BE2C (cell line): ENCODE measurements at regions not wholly inside any gene's neighbourhood (a gene's known extent, or its start where the extent isn't known, plus 50 kb on each side); places are given as distances from the start of the nearest gene placed in this dataset.

Experiments
- DNase-seq: peaks from one replicate; pipeline ENCODE4 v3.0.0-alpha.2; 2020
- H3K27me3 ChIP-seq: fragments of 250-450 bp; sonication (Bioruptor Pico); 2 replicates; pipeline ENCODE4 v1.5.1; 2020; ENCODE audit warnings: mild to moderate bottlenecking
- H3K36me3 ChIP-seq: fragments of 250-450 bp; sonication (Bioruptor Pico); 2 replicates; pipeline ENCODE4 v1.5.1; 2020; ENCODE audit warnings: mild to moderate bottlenecking
- H3K4me1 ChIP-seq: fragments of 250-450 bp; sonication (Bioruptor Pico); 2 replicates; pipeline ENCODE4 v1.5.1; 2020
- H3K4me3 ChIP-seq: 2 replicates; pipeline ENCODE4 v1.5.1; 2011; ENCODE audit warnings: low read depth, low read length
- H3K9me3 ChIP-seq: fragments of 250-450 bp; sonication (Bioruptor Pico); 2 replicates; pipeline ENCODE4 v1.5.1; 2020
- CTCF ChIP-seq: IDR thresholded peaks from 2 replicates; pipeline ENCODE4 v1.5.1; 2012; ENCODE audit warnings: mild to moderate bottlenecking, low read depth, low read length

GRCh38 chr5:4386152-4386551 lies 754.0 kb upstream of the ADAMTS16 start:
- Histone ChIP-seq H3K27me3 (no peaks in the 10 kb centered on the region), H3K36me3 (no peaks in the 10 kb centered on the region), H3K4me1 (no peaks in the 10 kb centered on the region), H3K4me3 (no peak overlapping the region), H3K9me3 (no peaks in the 10 kb centered on the region)
- no peak for TF ChIP-seq CTCF
- DNase-seq: no peak

- TF ChIP-seq CTCF: no peak
- Histone ChIP-seq H3K36me3 (no peaks in the 10 kb centered on the region), H3K9me3 (no peaks in the 10 kb centered on the region), H3K27me3 (no peaks in the 10 kb centered on the region), H3K4me3 (no peak overlapping the region), H3K4me1 (no peaks in the 10 kb centered on the region)
- no peak for DNase-seq
Measured at GRCh38 chr5:4387290-4387689, 752.8 kb upstream of the ADAMTS16 start.

- TF ChIP-seq CTCF: no peak
- Histone ChIP-seq H3K4me1 (no peaks in the 10 kb centered on the region), H3K9me3 (0 out of 2 replicates have a peak, but pooled peaks cover 2% of the 10 kb centered on the region), H3K4me3 (no peak overlapping the region), H3K27me3 (no peaks in the 10 kb centered on the region), H3K36me3 (no peaks in the 10 kb centered on the region)
- no peak for DNase-seq
Measured at GRCh38 chr5:4395752-4396151, 744.4 kb upstream of the ADAMTS16 start.

- no peak for TF ChIP-seq CTCF
- H3K4me1 ChIP-seq: no peaks in the 10 kb centered on the region
- DNase-seq: no peak
- H3K4me3 ChIP-seq: no peak overlapping the region
- H3K9me3 ChIP-seq: peaks cover 4% of the 10 kb centered on the region; the same call in 1 of the 2 replicates
- H3K36me3 ChIP-seq: no peaks in the 10 kb centered on the region
- H3K27me3 ChIP-seq: no peaks in the 10 kb centered on the region
Measured at GRCh38 chr5:4405614-4406219, 734.4 kb upstream of the ADAMTS16 start.

GRCh38 chr5:4410151-4410550 lies 730.0 kb upstream of the ADAMTS16 start:
- no peak for TF ChIP-seq CTCF
- H3K4me1 ChIP-seq: no peaks in the 10 kb centered on the region

GRCh38 chr5:4411664-4412063 lies 728.5 kb upstream of the ADAMTS16 start:
- no peaks in the 10 kb centered on the region; the same call in 1 of the 2 replicates for H3K9me3 ChIP-seq
- no peak for DNase-seq

More at GRCh38 chr5:4410151-4410550, 730.0 kb upstream of the ADAMTS16 start:
- no peak overlapping the region for H3K4me3 ChIP-seq
- DNase-seq: no peak
- no peaks in the 10 kb centered on the region; the same call in 1 of the 2 replicates for H3K9me3 ChIP-seq
- no peaks in the 10 kb centered on the region for H3K36me3 ChIP-seq
- H3K27me3 ChIP-seq: no peaks in the 10 kb centered on the region

More at GRCh38 chr5:4411664-4412063, 728.5 kb upstream of the ADAMTS16 start:
- H3K4me1 ChIP-seq: no peaks in the 10 kb centered on the region
- no peaks in the 10 kb centered on the region for H3K27me3 ChIP-seq
- no peaks in the 10 kb centered on the region for H3K36me3 ChIP-seq
- H3K4me3 ChIP-seq: no peak overlapping the region
- no peak for TF ChIP-seq CTCF
